HG03097 (cell line): ENCODE measurements at regions not wholly inside any gene's neighbourhood (a gene's known extent, or its start where the extent isn't known, plus 50 kb on each side); places are given as distances from the start of the nearest gene placed in this dataset.

Source experiments
- ATAC-seq: cut with Tn5 transposase; IDR thresholded peaks from one replicate; pipeline ENCODE4 v1.9.1; 2021; ENCODE audit not compliant: unreplicated experiment, low FRiP score

GRCh38 chr5:145510769-145511168, 324.4 kb downstream of the PRELID2 start:
- no peak for ATAC-seq

DNA sequence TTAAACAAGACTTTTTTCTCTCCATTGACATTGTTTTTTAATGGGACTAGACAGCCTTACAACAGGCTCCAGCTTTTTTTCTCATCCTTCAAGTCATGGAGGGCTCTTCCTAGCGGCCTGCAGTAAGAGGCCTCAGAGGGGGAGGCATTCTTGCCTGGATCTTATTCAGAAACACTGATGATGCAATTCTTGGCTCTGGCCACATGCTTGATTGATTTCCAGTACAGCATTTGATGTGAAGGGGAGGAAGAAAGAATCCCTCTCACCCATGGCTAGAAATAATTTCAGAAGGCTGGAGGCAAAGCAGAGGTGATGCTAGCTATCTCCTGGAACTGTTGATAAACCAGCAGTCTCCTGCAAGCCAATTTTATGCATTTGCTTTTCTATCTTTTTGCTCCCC, 324.8 kb downstream of the PRELID2 start:
- no peak for ATAC-seq

- no peak for ATAC-seq
These were observed 325.6 kb downstream of the PRELID2 start for GRCh38 chr5:145509336-145510136.

- ATAC-seq = no peak
These were observed 328.8 kb downstream of the PRELID2 start for GRCh38 chr5:145506185-145506850.

- ATAC-seq = no peak
These were observed 332.2 kb downstream of the PRELID2 start for GRCh38 chr5:145502906-145503305.

DNA sequence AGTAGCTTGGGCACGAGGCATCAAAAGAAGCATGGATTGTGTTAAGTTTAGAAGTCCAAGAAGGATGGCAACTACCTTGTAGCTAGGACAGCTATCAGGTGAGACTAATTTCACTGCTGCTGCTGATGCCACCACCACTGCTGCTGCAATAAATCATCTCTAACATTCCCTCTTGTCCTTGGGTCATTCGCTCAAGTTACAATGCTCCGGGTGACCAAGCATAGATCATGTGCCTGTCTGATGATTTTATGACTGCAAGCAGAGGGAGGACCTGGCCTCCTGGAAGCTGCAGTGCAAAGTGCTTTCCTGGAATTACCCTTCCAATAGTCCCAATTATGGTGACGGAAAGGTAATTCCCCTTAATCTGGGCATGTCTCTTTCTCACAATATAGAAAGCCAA, 334.4 kb downstream of the PRELID2 start:
- ATAC-seq = no peak

GRCh38 chr5:145499483-145499882, 335.7 kb downstream of the PRELID2 start:
- ATAC-seq = no peak

- no peak for ATAC-seq
These were observed 338.1 kb downstream of the PRELID2 start for GRCh38 chr5:145497052-145497451.

GRCh38 chr5:145495741-145496140, 339.4 kb downstream of the PRELID2 start:
- ATAC-seq = no peak

DNA sequence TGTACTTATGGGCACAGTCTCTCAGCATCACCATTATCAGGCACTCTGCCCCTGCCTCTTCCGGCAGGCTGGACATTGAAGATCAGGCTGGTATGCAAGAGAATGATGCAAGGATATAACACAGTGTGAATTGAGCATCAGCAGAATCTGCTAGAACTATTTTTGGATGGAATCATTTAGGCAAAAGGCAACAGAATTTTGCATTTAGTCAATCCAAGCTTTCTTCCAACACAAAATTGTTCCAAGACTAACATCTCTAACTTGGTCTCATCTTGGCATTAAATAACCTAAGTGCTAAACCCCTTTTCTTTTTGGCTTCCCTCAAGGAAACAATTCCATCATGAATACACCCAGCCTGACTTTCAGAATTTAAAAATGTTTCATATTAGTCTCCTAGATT, 339.9 kb downstream of the PRELID2 start:
- no peak for ATAC-seq

DNA sequence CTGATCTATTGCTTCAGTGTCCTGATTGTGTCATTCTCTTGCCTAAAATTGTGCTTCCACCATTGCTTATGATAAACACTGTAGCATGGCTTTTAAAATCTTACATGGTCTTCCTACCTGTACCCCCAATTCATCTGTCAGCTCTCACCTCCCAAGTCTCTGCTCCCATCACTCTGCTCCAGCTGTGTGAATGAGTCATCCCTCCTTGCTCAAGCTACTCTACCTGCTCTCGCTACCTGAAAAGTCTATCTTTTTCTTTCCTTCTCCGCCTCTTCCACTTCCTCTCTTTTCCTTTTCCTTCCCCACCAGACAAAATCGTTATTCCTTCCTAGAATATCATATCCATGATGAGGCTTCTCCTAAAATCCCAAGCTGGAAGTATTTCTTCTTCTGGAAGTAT, 341.7 kb downstream of the PRELID2 start:
- ATAC-seq = no peak

GRCh38 chr5:145489516-145489915, 345.6 kb downstream of the PRELID2 start:
- ATAC-seq = no peak

DNA sequence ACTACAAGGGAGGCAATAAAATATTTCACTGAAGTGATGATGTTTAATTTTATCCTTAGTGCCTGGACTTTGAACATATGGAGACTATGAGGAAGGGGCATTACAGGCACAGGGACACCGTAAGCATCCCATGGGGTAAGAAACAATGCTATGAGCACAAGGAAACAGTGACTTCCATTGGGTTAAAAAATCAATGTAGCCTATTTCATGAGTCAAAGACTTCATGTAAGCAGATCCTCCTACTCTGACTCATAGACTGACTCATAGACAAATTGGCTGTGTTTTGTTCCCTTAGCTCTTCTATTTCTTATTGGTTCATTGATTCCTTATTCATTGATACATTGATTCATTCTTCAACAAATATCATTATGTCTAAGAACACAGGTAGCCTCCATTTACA, 351.0 kb downstream of the PRELID2 start:
- ATAC-seq = no peak

- ATAC-seq = no peak
These were observed 351.9 kb downstream of the PRELID2 start for GRCh38 chr5:145483212-145483611.

DNA sequence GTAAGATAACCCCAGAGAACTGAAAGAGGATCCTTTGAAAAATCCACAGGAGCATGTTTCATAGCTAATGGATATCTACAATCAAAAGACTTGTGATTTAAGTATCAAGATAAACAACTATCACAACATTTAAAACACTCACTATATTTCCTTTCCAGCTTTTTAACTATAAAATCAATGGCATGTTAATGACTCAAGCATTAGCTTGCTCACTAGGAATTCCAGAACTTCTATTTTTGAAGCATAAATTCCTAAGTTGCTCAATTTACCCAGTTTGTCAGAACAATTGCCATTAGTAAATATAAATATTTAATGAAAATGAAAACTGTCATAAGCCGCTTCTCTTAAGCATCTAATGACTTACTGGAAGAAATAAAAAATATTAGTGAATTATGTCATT, 355.3 kb downstream of the PRELID2 start:
- ATAC-seq = no peak

DNA sequence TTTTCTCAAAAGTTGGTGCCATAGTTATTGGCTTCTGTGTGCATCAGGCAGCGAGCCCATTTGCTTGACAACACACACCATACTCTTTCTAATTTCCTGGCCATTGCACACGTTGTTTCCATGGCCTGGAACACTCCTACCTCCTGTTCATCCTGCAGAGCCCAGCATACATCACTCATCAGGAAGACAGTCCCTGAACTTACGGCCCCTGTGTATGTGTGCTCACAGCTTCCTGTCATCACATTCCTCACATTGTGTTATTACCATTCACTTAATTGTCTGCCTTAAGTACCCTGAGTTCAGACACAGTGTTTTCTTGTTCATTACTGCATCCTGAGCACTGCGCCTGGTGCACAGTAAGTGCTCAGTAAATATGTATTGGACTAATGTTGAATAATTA, 355.9 kb downstream of the PRELID2 start:
- ATAC-seq = no peak

GRCh38 chr5:145478651-145479050, 356.5 kb downstream of the PRELID2 start:
- ATAC-seq = no peak

- no peak for ATAC-seq
These were observed 362.0 kb downstream of the PRELID2 start for GRCh38 chr5:145473042-145473642.

GRCh38 chr5:145471831-145472612, 363.1 kb downstream of the PRELID2 start:
- ATAC-seq = no peak

- no peak for ATAC-seq
These were observed 364.1 kb downstream of the PRELID2 start for GRCh38 chr5:145471026-145471425.

DNA sequence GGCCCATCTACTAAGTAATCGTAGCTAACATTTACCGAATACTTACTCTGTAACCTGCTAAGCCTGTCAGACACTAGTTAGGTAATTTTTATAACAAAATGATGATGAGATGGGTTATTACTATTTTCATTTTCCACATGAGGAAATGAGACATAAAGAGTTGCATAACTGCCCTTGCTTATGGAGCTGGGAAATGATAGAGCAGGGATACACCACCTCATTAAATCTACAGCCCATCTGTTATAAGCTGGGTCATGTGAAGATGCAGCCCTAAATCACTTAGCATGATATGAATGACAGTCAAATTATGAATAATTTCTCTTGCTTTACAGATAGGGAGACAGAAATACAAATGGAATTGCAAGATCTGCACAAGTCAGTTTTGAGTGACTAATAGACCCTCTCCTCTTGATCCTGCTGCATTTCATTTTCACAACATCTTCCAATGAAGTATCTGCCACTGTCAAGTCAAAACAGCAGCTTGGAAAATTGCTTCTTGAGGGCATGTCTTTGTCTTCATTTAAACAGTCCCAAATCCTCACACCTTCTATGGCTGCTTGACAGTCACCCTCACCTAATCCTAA, 364.7 kb downstream of the PRELID2 start:
- no peak for ATAC-seq
